GM23248 (cell line): ENCODE measurements at regions not wholly inside any gene's neighbourhood (a gene's known extent, or its start where the extent isn't known, plus 50 kb on each side); places are given as distances from the start of the nearest gene placed in this dataset.

ENCODE experiments used
- DNase-seq: peaks from one replicate; pipeline ENCODE4 v3.0.0-alpha.2; 2015
- H2AFZ ChIP-seq: fragments of 200-600 bp; sonication (generic); 2 replicates; pipeline ENCODE4 v1.6.1; 2016; ENCODE audit warnings: antibody characterized with exemption
- H3F3A ChIP-seq: fragments of 200-600 bp; sonication (generic); 2 replicates; pipeline ENCODE4 v1.6.1; 2016; ENCODE audit warnings: mild to moderate bottlenecking, antibody characterized with exemption, mixed run types; ENCODE audit not compliant: insufficient read depth
- H3K27ac ChIP-seq: fragments of 200-600 bp; sonication (generic); 2 replicates; pipeline ENCODE4 v1.5.1; 2016; ENCODE audit warnings: mild to moderate bottlenecking
- H3K27me3 ChIP-seq: fragments of 200-600 bp; sonication (generic); replicated peaks from 2 replicates; pipeline ENCODE4 v1.6.1; 2016; ENCODE audit warnings: mild to moderate bottlenecking; ENCODE audit not compliant: insufficient read depth
- H3K36me3 ChIP-seq: fragments of 200-600 bp; sonication (generic); 2 replicates; pipeline ENCODE4 v1.6.1; 2016; ENCODE audit warnings: low read depth, mild to moderate bottlenecking
- H3K4me1 ChIP-seq: fragments of 200-600 bp; sonication (generic); 2 replicates; pipeline ENCODE4 v1.6.1; 2016; ENCODE audit warnings: mild to moderate bottlenecking; ENCODE audit not compliant: insufficient read depth
- H3K4me2 ChIP-seq: fragments of 200-600 bp; sonication (generic); one replicate; pipeline ENCODE4 v1.6.1; 2016; ENCODE audit warnings: mild to moderate bottlenecking; ENCODE audit not compliant: unreplicated experiment
- H3K4me3 ChIP-seq: fragments of 200-600 bp; sonication (generic); 2 replicates; pipeline ENCODE4 v1.5.1; 2016; ENCODE audit warnings: mild to moderate bottlenecking
- H3K79me2 ChIP-seq: fragments of 200-600 bp; sonication (generic); 2 replicates; pipeline ENCODE4 v1.6.1; 2016; ENCODE audit warnings: mild to moderate bottlenecking; ENCODE audit not compliant: insufficient read depth
- H3K9ac ChIP-seq: fragments of 200-600 bp; sonication (generic); 2 replicates; pipeline ENCODE4 v1.6.1; 2016; ENCODE audit warnings: mild to moderate bottlenecking
- H3K9me2 ChIP-seq: fragments of 200-600 bp; sonication (generic); 2 replicates; pipeline ENCODE4 v1.6.1; 2016; ENCODE audit warnings: mixed run types, mild to moderate bottlenecking, moderate library complexity; ENCODE audit not compliant: insufficient read depth
- H3K9me3 ChIP-seq: fragments of 200-600 bp; sonication (generic); one replicate; pipeline ENCODE4 v1.6.1; 2017; ENCODE audit warnings: low read depth
- H4K20me1 ChIP-seq: fragments of 200-600 bp; sonication (generic); 2 replicates; pipeline ENCODE4 v1.6.0; 2016; ENCODE audit not compliant: insufficient read depth
- EZH2 ChIP-seq: fragments of 200-600 bp; sonication (generic); IDR thresholded peaks from 2 replicates; pipeline ENCODE4 v1.6.1; 2018; ENCODE audit warnings: antibody characterized with exemption, mild to moderate bottlenecking; ENCODE audit not compliant: insufficient read depth, poor library complexity, severe bottlenecking
- EZH2phosphoT487 ChIP-seq: fragments of 200-600 bp; sonication (generic); IDR thresholded peaks from 2 replicates; pipeline ENCODE4 v1.6.1; 2018; ENCODE audit warnings: antibody characterized with exemption, moderate library complexity, mild to moderate bottlenecking, low read depth; ENCODE audit not compliant: insufficient read depth
- WGBS, 2 experiments: methylation state at CpG; one replicate each; pipeline ENCODE4 v1.1.6; 2015 to 2017; ENCODE audit warnings: low lambda C conversion rate in 2 of 2, low coverage in 1 of 2; ENCODE audit errors: missing lambda C conversion rate in 2 of 2; 5-methylcytosine and 5-hydroxymethylcytosine counted together
- in situ Hi-C: fragments of 300-500 bp; cut with MboI; formaldehyde crosslinking; loops from 2 replicates; pipeline ENCODE4 v1.15.0; 2020

- Histone ChIP-seq H3F3A (no peaks in the 10 kb centered on the region), H3K4me3 (peak overlapping the region; percentile 20; the same call in 1 of the 2 replicates), H3K4me2 (no peak overlapping the region), H3K27me3 (peaks cover 12% of the 10 kb centered on the region), H3K9ac (no peak overlapping the region), H4K20me1 (no peaks in the 10 kb centered on the region), H3K4me1 (no peaks in the 10 kb centered on the region), H3K9me3 (no peaks in the 10 kb centered on the region), H2AFZ (0 out of 2 replicates have a peak overlapping the region, but pooled peaks have one; percentile 23), H3K36me3 (no peaks in the 10 kb centered on the region), H3K79me2 (no peaks in the 10 kb centered on the region), H3K9me2 (no peaks in the 10 kb centered on the region), H3K27ac (no peak overlapping the region)
- TF ChIP-seq EZH2phosphoT487 (no peak), EZH2 (no peak)
- in situ Hi-C loops = no loop called here
- peak; percentile 67 for DNase-seq
- WGBS, 2 experiments = 46 to 51% methylated on average over 24 to 25 of the region's 25 CpGs
Measured at GRCh38 chr3:72288955-72289691, 504.2 kb upstream of the PROK2 start.

- WGBS, 2 experiments = 18 to 21% methylated on average over 1 of the region's 1 CpG
Measured at GRCh38 chr3:72287956-72288355, 503.0 kb upstream of the PROK2 start.

GRCh38 chr3:72285502-72285901 lies 500.6 kb upstream of the PROK2 start:
- Histone ChIP-seq H3K27ac (no peak overlapping the region), H3F3A (no peaks in the 10 kb centered on the region), H3K9me3 (no peaks in the 10 kb centered on the region), H4K20me1 (no peaks in the 10 kb centered on the region), H3K79me2 (no peaks in the 10 kb centered on the region), H3K9me2 (no peaks in the 10 kb centered on the region), H3K36me3 (no peaks in the 10 kb centered on the region), H3K4me2 (no peak overlapping the region), H3K9ac (no peak overlapping the region), H3K27me3 (peaks cover 5% of the 10 kb centered on the region), H2AFZ (no peak overlapping the region), H3K4me1 (no peaks in the 10 kb centered on the region), H3K4me3 (no peak overlapping the region)
- in situ Hi-C loops = no loop called here
- no peak for DNase-seq
- WGBS, 2 experiments = 30 to 33% methylated on average over 3 of the region's 3 CpGs
- TF ChIP-seq EZH2 (no peak), EZH2phosphoT487 (no peak)

More at GRCh38 chr3:72287956-72288355, 503.0 kb upstream of the PROK2 start:
- no peaks in the 10 kb centered on the region for H3F3A ChIP-seq
- peaks cover 5% of the 10 kb centered on the region for H3K27me3 ChIP-seq
- no peaks in the 10 kb centered on the region for H3K9me2 ChIP-seq
- no peaks in the 10 kb centered on the region for H3K9me3 ChIP-seq
- no peak overlapping the region for H3K9ac ChIP-seq
- in situ Hi-C loops = no loop called here
- no peaks in the 10 kb centered on the region for H4K20me1 ChIP-seq
- H2AFZ ChIP-seq = no peak overlapping the region
- no peak overlapping the region for H3K27ac ChIP-seq
- DNase-seq = no peak
- H3K4me1 ChIP-seq = no peaks in the 10 kb centered on the region
- no peaks in the 10 kb centered on the region for H3K36me3 ChIP-seq
- H3K4me3 ChIP-seq = no peak overlapping the region
- H3K79me2 ChIP-seq = no peaks in the 10 kb centered on the region
- TF ChIP-seq EZH2phosphoT487 = no peak
- TF ChIP-seq EZH2 = no peak
- H3K4me2 ChIP-seq = no peak overlapping the region

GRCh38 chr3:72284471-72284870 lies 499.5 kb upstream of the PROK2 start:
- peaks cover 5% of the 10 kb centered on the region for H3K27me3 ChIP-seq
- no peak overlapping the region for H3K4me2 ChIP-seq
- no peaks in the 10 kb centered on the region for H3K4me1 ChIP-seq
- H3K4me3 ChIP-seq = no peak overlapping the region
- H3K27ac ChIP-seq = no peak overlapping the region
- no peak for DNase-seq
- no peaks in the 10 kb centered on the region for H3K9me2 ChIP-seq
- H4K20me1 ChIP-seq = no peaks in the 10 kb centered on the region
- H2AFZ ChIP-seq = no peak overlapping the region
- H3F3A ChIP-seq = no peaks in the 10 kb centered on the region
- TF ChIP-seq EZH2phosphoT487 (no peak), EZH2 (no peak)
- H3K36me3 ChIP-seq = no peaks in the 10 kb centered on the region
- H3K9me3 ChIP-seq = no peaks in the 10 kb centered on the region
- H3K79me2 ChIP-seq = no peaks in the 10 kb centered on the region
- in situ Hi-C loops = no loop called here
- WGBS, 2 experiments = 77 to 80% methylated on average over 5 of the region's 5 CpGs
- no peak overlapping the region for H3K9ac ChIP-seq

- peaks cover 5% of the 10 kb centered on the region for H3K27me3 ChIP-seq
- TF ChIP-seq EZH2phosphoT487 (no peak), EZH2 (no peak)
- no peaks in the 10 kb centered on the region for H4K20me1 ChIP-seq
- 37 to 42% methylated on average over 3 of the region's 3 CpGs for WGBS, 2 experiments
- no peaks in the 10 kb centered on the region for H3K79me2 ChIP-seq
- no peaks in the 10 kb centered on the region for H3K4me1 ChIP-seq
- no peak for DNase-seq
- H3F3A ChIP-seq = no peaks in the 10 kb centered on the region
- in situ Hi-C loops = no loop called here
- H3K36me3 ChIP-seq = no peaks in the 10 kb centered on the region
- no peak overlapping the region for H3K27ac ChIP-seq
- H3K9me2 ChIP-seq = no peaks in the 10 kb centered on the region
- no peak overlapping the region for H3K4me3 ChIP-seq
- H3K9me3 ChIP-seq = no peaks in the 10 kb centered on the region
- no peak overlapping the region for H3K9ac ChIP-seq
- H2AFZ ChIP-seq = no peak overlapping the region
- no peak overlapping the region for H3K4me2 ChIP-seq
Measured at GRCh38 chr3:72282918-72283317, 498.0 kb upstream of the PROK2 start.
